GM12874 (cell line): ENCODE measurements at regions not wholly inside any gene's neighbourhood (a gene's known extent, or its start where the extent isn't known, plus 50 kb on each side); places are given as distances from the start of the nearest gene placed in this dataset.

Source experiments
- CTCF ChIP-seq: IDR thresholded peaks from 2 replicates; pipeline ENCODE4 v1.5.1; 2011; ENCODE audit warnings: low read depth, mild to moderate bottlenecking, control low read depth, low read length, moderate library complexity; ENCODE audit not compliant: insufficient read depth

GRCh38 chr22:22996511-22997261 lies 73.6 kb upstream of the GNAZ start:
- no peak for TF ChIP-seq CTCF

GRCh38 chr22:22997262-22997898 lies 72.9 kb upstream of the GNAZ start:
- no peak for TF ChIP-seq CTCF

GRCh38 chr22:22997988-22998387 lies 72.3 kb upstream of the GNAZ start:
- no peak for TF ChIP-seq CTCF

GRCh38 chr22:22999523-22999922 lies 70.8 kb upstream of the GNAZ start:
- TF ChIP-seq CTCF, result no peak

- no peak for TF ChIP-seq CTCF
Observed at GRCh38 chr22:23000657-23001347, 69.5 kb upstream of the GNAZ start.

- TF ChIP-seq CTCF, result no peak
Observed at GRCh38 chr22:23001463-23001862, 68.9 kb upstream of the GNAZ start.

- TF ChIP-seq CTCF, result no peak
Observed at GRCh38 chr22:23002612-23003180, 67.6 kb upstream of the GNAZ start.
